Epithelial cell of proximal tubule (primary cell): ENCODE measurements at regions not wholly inside any gene's neighbourhood (a gene's known extent, or its start where the extent isn't known, plus 50 kb on each side); places are given as distances from the start of the nearest gene placed in this dataset.

Experiments used
- DNase-seq: peaks from one replicate; pipeline ENCODE4 v3.0.0-alpha.2; 2011; ENCODE audit warnings: low read depth
- H3K4me3 ChIP-seq: 2 replicates; pipeline ENCODE4 v1.5.1; 2011; ENCODE audit warnings: low read depth, mild to moderate bottlenecking, low read length
- TF ChIP-seq, protein P1 (sequence below): conservative IDR thresholded peaks from 2 replicates; pipeline ENCODE4 v1.5.1; 2012; ENCODE audit warnings: low read depth, mild to moderate bottlenecking, low read length

DNA sequence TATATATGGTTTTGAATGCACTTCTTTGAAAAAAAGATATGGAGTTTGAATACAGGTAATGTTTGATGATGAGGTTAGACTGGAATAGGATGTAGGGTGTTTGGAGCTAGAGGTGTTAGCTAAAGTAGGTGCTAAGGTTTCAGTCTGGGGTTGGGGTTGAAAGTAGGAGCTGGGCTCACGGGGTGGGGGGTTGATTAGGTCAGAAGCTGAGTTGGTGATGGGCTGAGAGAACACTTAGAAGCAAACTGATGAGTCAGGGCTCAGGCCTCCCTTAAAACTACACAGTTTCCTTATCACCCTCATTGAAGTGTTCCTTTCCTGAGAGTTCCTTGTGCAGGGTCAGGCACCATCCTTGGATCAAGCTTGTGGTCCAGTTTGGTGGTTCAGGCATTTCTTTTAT lies 308.8 kb upstream of the ADAMTS16 start:
- no peak for DNase-seq
- H3K4me3 ChIP-seq = no peak overlapping the region
- TF ChIP-seq, protein P1, sequence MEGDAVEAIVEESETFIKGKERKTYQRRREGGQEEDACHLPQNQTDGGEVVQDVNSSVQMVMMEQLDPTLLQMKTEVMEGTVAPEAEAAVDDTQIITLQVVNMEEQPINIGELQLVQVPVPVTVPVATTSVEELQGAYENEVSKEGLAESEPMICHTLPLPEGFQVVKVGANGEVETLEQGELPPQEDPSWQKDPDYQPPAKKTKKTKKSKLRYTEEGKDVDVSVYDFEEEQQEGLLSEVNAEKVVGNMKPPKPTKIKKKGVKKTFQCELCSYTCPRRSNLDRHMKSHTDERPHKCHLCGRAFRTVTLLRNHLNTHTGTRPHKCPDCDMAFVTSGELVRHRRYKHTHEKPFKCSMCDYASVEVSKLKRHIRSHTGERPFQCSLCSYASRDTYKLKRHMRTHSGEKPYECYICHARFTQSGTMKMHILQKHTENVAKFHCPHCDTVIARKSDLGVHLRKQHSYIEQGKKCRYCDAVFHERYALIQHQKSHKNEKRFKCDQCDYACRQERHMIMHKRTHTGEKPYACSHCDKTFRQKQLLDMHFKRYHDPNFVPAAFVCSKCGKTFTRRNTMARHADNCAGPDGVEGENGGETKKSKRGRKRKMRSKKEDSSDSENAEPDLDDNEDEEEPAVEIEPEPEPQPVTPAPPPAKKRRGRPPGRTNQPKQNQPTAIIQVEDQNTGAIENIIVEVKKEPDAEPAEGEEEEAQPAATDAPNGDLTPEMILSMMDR = no peak

DNA sequence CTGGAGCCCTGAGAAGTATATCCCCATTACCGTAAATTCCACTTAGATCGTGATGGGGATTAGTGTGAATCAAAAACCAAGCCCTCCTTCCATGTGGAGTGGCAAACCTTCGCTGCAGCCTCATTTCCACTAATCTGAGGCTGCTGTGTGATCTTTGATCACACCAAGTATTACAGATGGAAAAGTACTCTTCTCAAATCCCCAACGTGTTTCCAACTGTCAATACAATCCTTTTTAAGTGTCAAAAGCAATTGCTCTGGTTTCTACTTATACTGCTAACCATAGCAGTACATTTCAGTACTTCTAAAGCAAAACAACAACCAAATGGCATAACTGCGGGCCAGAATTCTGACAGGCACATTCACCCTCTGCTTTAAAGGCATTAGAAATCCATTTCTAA lies 307.7 kb upstream of the ADAMTS16 start:
- H3K4me3 ChIP-seq = no peak overlapping the region
- TF ChIP-seq, protein P1 = no peak
- no peak for DNase-seq

DNA sequence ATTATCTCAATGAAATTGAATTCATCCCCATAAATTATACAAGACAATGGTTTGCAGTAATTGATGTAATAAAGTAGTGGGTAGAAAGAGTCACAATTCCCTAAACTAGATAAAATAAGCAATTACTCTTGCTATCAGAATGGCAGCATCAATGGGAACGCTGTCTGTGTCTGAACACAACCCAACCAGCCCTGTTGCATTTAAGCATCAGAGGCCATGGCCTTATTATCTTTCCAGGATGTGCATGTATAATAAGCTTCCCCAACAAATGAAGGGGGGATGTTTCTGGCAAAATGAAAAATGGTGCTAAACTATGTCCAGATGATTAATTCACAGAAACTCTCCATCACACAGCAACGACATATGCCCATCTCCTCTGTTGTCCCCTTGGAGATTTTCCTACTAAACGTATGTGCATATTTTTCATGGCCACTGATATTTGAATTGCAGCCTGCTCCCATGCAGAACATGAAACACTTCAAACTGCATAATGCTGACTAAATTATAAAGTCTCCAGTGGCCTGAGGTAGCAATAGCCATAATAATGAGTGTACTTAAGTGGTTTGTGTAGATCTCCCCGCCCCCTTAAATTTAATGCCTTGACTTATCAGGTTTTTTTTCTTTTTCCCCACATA lies 306.9 kb upstream of the ADAMTS16 start:
- H3K4me3 ChIP-seq = no peak overlapping the region
- TF ChIP-seq, protein P1 = no peak
- no peak for DNase-seq

DNA sequence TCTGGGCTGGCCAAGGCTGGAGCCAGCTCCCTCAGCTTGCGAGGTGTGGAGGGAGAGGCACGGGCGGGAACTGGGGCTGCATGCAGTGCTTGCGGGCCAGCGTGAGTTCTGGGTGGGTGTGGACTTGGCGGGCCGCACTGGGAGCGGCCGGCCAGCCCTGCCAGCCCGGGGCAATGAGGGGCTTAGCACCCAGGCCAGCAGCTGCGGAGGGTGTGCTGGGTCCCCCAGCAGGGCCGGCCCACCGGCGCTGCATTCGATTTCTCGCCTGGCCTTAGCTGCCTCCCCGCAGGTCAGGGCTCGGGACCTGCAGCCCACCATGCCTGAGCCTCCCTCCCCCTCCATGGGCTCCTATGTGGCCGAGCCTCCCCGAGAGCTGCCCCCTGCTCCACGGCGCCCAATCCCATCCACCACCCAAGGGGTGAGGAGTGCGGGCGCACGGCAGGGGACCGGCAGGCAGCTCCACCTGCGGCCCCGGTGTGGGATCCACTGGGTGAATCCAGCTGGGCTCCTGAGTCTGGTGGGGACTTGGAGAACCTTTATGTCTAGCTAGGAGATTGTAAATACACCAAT lies 302.6 kb upstream of the ADAMTS16 start:
- no peak for DNase-seq
- H3K4me3 ChIP-seq = no peak overlapping the region
- TF ChIP-seq, protein P1 = no peak

DNA sequence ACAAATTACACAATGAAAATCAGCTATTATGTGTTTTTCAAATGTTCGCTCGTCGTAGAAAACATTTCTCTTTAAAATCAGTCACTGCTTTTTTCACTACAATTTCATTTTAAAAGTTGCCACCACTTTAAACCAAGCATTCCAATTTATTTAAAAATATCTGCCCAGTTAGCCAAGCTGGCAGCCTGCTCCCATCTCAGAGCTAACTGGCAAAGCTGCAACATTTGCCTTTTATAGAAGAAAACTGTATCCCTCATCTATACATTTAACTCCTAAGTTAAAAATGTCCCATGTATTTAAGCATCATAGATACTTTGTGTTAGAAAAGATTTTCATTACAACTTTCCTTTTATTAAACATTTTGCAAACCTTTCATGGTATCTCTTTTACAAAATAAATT lies 294.9 kb upstream of the ADAMTS16 start:
- no peak overlapping the region for H3K4me3 ChIP-seq
- no peak for DNase-seq

DNA sequence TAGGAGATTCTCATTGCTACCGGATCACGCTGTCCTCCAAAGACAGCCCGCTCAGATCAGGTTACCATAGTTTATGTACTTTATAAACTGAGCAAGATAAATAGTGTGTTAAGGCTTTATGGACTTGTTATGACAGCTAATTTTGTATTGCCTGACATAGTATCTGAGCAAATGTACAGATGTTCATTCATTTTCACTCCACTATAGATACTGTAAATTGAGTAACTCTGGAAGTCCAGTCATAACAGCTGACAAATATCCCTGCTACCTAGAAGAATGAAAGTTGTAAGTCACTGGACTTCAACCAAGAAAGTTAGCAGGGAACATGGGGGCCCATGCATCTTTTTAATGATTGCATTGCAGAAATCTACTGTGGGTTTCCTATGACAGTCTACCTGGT lies 292.4 kb upstream of the ADAMTS16 start:
- TF ChIP-seq, protein P1 = no peak
- no peak for DNase-seq
- no peak overlapping the region for H3K4me3 ChIP-seq

More for the DNA sequence above, 294.9 kb upstream of the ADAMTS16 start:
- TF ChIP-seq, protein P1 = no peak

DNA sequence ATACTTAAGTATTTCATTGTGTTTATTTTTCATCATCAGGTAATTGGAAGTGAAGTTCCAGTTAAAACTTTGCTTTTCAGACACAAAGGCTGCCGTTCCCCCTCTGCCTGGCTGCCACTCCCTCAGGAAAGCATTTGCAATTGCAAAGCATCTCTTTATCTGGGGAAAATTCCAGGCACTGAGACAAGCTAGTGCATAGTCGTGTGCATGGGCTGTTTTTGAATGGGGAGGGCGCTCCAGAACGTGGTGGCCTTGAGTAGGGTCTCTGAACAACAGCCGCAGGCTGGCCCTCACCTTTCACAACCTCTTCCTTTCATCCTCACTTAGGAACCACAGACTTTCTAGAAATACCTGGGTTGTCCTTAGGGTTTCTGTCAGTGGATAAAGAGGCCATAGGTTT lies 285.1 kb upstream of the ADAMTS16 start:
- TF ChIP-seq, protein P1 = no peak
- DNase-seq = no peak
- H3K4me3 ChIP-seq = no peak overlapping the region
